ENCODE measurements at regions not wholly inside any gene's neighbourhood (a gene's known extent, or its start where the extent isn't known, plus 50 kb on each side); places are given as distances from the start of the nearest gene placed in this dataset.

DNA sequence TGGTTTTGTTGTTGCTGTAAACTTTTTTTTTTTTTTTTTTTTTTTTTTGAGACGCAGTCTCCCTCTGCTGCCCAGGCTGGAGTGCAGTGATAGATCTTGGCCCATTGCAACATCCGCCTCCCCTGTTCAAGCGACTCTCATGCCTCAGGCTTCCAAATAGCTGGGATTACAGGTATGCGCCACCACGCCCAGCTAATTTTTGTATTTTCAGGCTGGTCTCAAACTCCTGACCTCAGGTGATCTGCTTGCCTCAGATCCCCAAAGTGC lies 78.9 kb upstream of the SLC45A1 start:
- no peak for DNase-seq (ENCODE audit: low spot score)
- H3K9me3 ChIP-seq (ENCODE audit: control insufficient read depth in 4 of 4, low read length in 3 of 4), result no peaks in the 10 kb centered on the region
- H3K4me1 ChIP-seq (ENCODE audit: control insufficient read depth in 4 of 4, insufficient read depth in 4 of 4, low read length in 3 of 4), result peaks cover 8 to 25% (median 18%) of the 10 kb centered on the region in 4 donors
- H3K36me3 ChIP-seq (ENCODE audit: control insufficient read depth in 4 of 4, insufficient read depth in 3 of 4, low read depth in 1 of 4, low read length in 3 of 4), result no peaks in the 10 kb centered on the region
- TF ChIP-seq RAD21 (IDR thresholded peaks at IDR 0.05) (peak; percentile 63 to 64), RXRA (IDR thresholded peaks at IDR 0.05) (peak; percentile 22 to 51), HNF4A (conservative IDR thresholded peaks at IDR 0.05) (no peak)
- TF ChIP-seq, protein P1, sequence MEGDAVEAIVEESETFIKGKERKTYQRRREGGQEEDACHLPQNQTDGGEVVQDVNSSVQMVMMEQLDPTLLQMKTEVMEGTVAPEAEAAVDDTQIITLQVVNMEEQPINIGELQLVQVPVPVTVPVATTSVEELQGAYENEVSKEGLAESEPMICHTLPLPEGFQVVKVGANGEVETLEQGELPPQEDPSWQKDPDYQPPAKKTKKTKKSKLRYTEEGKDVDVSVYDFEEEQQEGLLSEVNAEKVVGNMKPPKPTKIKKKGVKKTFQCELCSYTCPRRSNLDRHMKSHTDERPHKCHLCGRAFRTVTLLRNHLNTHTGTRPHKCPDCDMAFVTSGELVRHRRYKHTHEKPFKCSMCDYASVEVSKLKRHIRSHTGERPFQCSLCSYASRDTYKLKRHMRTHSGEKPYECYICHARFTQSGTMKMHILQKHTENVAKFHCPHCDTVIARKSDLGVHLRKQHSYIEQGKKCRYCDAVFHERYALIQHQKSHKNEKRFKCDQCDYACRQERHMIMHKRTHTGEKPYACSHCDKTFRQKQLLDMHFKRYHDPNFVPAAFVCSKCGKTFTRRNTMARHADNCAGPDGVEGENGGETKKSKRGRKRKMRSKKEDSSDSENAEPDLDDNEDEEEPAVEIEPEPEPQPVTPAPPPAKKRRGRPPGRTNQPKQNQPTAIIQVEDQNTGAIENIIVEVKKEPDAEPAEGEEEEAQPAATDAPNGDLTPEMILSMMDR (IDR thresholded peaks at IDR 0.05; ENCODE audit: low read depth, low read length, missing input control), result peak; percentile 35
- H3K27me3 ChIP-seq (ENCODE audit: control insufficient read depth in 4 of 4, insufficient read depth in 4 of 4, low read length in 3 of 4), result no peaks in the 10 kb centered on the region
- H3K9ac ChIP-seq (ENCODE audit: low read depth in 1 of 2, low read length in 2 of 2), result no peak overlapping the region
- WGBS, result 45% methylated on average over 5 of the region's 5 CpGs
- no peak overlapping the region for H3K4me3 ChIP-seq (ENCODE audit: low read depth in 1 of 3, low read length in 3 of 3)
- peak overlapping the region; percentile 83 to 86 for H3K27ac ChIP-seq (ENCODE audit: low read depth in 1 of 2, low read length in 2 of 2)

DNA sequence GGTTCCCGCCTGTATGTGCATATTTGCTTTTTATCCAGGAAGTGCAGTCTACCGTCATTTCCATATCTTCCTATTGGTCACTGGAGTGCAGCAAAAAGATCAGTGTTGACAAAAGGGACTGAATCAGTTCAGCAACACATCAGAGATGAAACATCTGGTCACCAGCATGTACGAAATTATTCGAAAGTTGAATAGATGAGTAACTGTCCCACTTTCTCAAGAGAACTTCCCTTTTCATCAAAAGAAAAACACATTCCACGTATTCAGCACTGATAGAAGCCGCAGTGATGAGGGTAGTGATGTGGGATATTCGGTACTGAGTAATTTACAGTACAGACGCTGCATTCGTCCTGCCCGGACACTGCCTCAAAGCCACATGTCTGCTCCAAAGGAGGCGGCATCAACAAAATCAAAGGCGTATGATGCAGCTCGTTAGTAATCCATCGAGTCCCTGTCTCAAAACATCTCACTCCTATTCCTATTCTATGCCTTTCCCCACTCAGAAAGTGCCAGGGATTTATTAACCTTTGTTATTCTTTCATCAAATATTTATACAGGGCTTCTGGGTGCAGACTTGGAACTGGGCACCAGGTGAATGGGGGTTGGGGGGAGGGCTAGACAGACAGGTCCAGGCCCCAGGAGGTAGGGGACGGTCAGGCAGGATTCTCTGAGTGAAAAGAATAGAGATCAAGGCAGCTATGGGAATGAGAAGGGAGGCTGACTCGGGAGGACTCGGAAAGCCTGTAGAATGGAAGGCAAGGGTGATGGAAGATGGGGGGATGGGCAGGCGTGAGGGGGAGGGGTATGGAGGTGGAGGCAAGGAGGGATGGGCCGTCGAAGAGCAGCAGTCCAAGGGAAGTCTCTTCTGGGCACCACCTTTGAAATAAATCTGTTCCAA lies 79.5 kb upstream of the SLC45A1 start:
- Histone ChIP-seq H3K9ac (ENCODE audit: low read depth in 1 of 2, low read length in 2 of 2) (no peak overlapping the region), H3K36me3 (ENCODE audit: control insufficient read depth in 4 of 4, insufficient read depth in 3 of 4, low read depth in 1 of 4, low read length in 3 of 4) (no peaks in the 10 kb centered on the region), H3K9me3 (ENCODE audit: control insufficient read depth in 4 of 4, low read length in 3 of 4) (no peaks in the 10 kb centered on the region), H3K27me3 (ENCODE audit: control insufficient read depth in 4 of 4, insufficient read depth in 4 of 4, low read length in 3 of 4) (no peaks in the 10 kb centered on the region), H3K27ac (ENCODE audit: low read depth in 1 of 2, low read length in 2 of 2) (peak overlapping the region; percentile 70 to 83), H3K4me1 (ENCODE audit: control insufficient read depth in 4 of 4, insufficient read depth in 4 of 4, low read length in 3 of 4) (peaks cover 8 to 25% (median 18%) of the 10 kb centered on the region in 4 donors), H3K4me3 (ENCODE audit: low read depth in 1 of 3, low read length in 3 of 3) (no peak overlapping the region)
- TF ChIP-seq HNF4G (IDR thresholded peaks at IDR 0.05) (no peak), YY1 (IDR thresholded peaks at IDR 0.05) (no peak), EGR1 (IDR thresholded peaks at IDR 0.05; ENCODE audit: low read depth in 2 of 2) (no peak), NR2F2 (IDR thresholded peaks at IDR 0.05) (no peak), FOXA2 (IDR thresholded peaks at IDR 0.05) (no peak)
- TF ChIP-seq, protein P2, sequence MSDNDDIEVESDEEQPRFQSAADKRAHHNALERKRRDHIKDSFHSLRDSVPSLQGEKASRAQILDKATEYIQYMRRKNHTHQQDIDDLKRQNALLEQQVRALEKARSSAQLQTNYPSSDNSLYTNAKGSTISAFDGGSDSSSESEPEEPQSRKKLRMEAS (IDR thresholded peaks at IDR 0.05), result no peak
- TF ChIP-seq, protein P3, sequence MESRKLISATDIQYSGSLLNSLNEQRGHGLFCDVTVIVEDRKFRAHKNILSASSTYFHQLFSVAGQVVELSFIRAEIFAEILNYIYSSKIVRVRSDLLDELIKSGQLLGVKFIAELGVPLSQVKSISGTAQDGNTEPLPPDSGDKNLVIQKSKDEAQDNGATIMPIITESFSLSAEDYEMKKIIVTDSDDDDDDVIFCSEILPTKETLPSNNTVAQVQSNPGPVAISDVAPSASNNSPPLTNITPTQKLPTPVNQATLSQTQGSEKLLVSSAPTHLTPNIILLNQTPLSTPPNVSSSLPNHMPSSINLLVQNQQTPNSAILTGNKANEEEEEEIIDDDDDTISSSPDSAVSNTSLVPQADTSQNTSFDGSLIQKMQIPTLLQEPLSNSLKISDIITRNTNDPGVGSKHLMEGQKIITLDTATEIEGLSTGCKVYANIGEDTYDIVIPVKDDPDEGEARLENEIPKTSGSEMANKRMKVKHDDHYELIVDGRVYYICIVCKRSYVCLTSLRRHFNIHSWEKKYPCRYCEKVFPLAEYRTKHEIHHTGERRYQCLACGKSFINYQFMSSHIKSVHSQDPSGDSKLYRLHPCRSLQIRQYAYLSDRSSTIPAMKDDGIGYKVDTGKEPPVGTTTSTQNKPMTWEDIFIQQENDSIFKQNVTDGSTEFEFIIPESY (IDR thresholded peaks at IDR 0.05), result no peak
- no peak for DNase-seq (ENCODE audit: low spot score)
- WGBS, result 60% methylated on average over 20 of the region's 20 CpGs

DNA sequence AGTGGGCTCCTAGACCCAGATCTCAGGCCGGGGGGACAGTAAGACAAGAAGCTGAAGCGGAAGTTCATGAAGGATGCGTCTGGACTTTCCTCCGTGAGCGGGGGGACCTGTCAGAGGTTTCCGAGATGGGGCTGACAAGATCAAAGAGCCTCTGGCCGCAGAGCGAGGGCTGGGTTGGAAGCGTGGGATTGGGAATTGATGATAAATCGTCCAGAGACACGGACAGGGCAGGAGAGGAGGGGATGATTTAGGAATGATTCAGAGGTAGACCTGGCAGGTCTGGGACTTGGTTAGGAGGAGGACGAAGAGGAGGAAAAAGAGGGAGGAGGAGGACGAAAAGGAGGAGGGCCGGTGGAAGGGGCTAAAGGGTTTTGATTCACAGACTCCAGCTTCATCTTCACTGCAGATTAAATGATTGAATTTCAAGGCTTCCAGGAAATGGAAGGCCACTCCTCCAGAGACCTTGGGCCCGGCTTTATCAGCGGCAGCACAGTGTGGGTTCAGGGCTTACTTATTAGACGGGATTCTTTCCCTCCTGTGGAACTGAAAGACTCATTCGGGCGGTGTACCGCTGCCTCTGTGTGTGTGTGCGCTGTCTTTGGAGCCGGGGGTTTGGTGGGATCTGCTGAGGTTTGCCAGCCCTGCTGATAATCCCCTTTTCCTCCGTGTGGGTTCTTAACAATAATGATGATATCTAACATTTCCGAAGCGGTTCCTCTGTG lies 85.7 kb upstream of the SLC45A1 start:
- Histone ChIP-seq H3K9ac (ENCODE audit: low read depth in 1 of 2, low read length in 2 of 2) (no peak overlapping the region), H3K4me3 (ENCODE audit: low read depth in 1 of 3, low read length in 3 of 3) (no peak overlapping the region), H3K9me3 (ENCODE audit: control insufficient read depth in 4 of 4, low read length in 3 of 4) (no peaks in the 10 kb centered on the region), H3K4me1 (ENCODE audit: control insufficient read depth in 4 of 4, insufficient read depth in 4 of 4, low read length in 3 of 4) (no peaks in the 10 kb centered on the region), H3K27ac (ENCODE audit: low read depth in 1 of 2, low read length in 2 of 2) (no peak overlapping the region), H3K27me3 (ENCODE audit: control insufficient read depth in 4 of 4, insufficient read depth in 4 of 4, low read length in 3 of 4) (no peaks in the 10 kb centered on the region), H3K36me3 (ENCODE audit: control insufficient read depth in 4 of 4, insufficient read depth in 3 of 4, low read depth in 1 of 4, low read length in 3 of 4) (no peaks in the 10 kb centered on the region)
- TF ChIP-seq YY1 (IDR thresholded peaks at IDR 0.05) (no peak), EGR1 (IDR thresholded peaks at IDR 0.05; ENCODE audit: low read depth in 2 of 2) (no peak), FOXA2 (IDR thresholded peaks at IDR 0.05) (no peak)
- TF ChIP-seq, protein P3 (IDR thresholded peaks at IDR 0.05), result no peak
- TF ChIP-seq, protein P1 (IDR thresholded peaks at IDR 0.05; ENCODE audit: low read depth, low read length, missing input control), result no peak
- 75% methylated on average over 25 of the region's 25 CpGs for WGBS
- no peak for DNase-seq (ENCODE audit: low spot score)
